HG02938 (cell line): ENCODE measurements at regions not wholly inside any gene's neighbourhood (a gene's known extent, or its start where the extent isn't known, plus 50 kb on each side); places are given as distances from the start of the nearest gene placed in this dataset.
"Not testable (repeated sequence)": the region's sequence is repeated elsewhere in the genome, so short reads cannot be mapped to it uniquely, and the experiment has no call there.

ENCODE experiments used
- ATAC-seq: cut with Tn5 transposase; IDR thresholded peaks from one replicate; pipeline ENCODE4 v1.9.1; 2021; ENCODE audit warnings: mild to moderate bottlenecking, moderate library complexity; ENCODE audit not compliant: unreplicated experiment

DNA sequence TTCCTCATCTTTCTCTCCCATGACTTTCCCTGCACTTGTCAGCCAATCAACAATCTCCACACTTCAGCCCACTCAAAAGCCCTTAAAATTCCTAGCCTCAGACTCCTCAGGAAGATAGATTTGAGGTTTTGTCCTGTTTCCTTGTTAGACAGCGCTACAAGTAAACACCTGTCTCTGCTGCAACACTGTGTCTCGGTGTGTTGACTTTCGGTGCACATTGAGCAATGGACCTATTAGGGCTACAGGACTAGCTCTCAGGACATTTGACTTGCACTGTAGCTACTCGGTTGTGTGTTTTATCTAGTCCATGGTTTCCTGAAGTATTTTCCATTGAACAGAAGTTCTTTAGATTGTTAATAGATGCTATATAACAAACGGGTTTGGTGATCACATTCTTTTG, 140.9 kb upstream of the XPO1 start:
- ATAC-seq: no peak

DNA sequence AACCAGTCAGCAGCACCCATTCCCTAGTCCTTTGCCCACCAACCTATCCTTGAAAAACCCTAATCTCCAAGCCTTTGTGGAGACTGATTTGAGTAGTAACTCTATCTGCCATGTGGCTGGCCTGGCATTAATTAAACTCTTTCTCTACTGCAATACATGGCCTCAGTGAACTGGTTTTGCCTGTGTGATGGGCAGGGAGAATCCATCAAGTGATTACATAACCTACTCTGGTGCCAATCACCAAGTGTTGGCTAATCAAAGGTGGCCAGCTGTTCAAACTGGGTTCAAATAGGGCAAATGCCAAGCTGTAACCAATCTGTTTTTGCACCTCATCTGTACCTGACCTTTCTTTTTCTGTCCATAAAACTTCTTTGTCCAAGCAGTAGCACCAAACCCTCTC, 139.8 kb upstream of the XPO1 start:
- ATAC-seq: no peak

- ATAC-seq: no peak
Measured at GRCh38 chr2:61677306-61677705, 139.2 kb upstream of the XPO1 start.

DNA sequence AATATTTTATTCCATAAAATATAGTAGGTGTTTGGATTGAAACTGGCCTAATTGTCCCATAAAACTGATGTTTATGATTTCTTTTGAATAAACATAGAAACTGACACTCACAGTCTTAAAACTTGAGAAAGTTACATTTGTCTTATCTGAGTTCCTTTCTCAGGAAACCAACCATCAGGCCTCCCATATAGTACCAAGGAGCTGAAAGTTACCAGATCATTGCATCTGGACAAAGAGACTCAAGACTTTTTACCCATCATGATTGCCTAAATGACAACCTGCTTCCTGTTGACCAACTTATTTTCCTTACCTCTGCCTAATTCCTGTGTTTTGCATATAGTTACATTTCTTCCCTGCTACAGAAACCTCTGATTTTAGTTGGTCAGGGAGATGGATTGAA, 137.0 kb upstream of the XPO1 start:
- ATAC-seq: no peak

DNA sequence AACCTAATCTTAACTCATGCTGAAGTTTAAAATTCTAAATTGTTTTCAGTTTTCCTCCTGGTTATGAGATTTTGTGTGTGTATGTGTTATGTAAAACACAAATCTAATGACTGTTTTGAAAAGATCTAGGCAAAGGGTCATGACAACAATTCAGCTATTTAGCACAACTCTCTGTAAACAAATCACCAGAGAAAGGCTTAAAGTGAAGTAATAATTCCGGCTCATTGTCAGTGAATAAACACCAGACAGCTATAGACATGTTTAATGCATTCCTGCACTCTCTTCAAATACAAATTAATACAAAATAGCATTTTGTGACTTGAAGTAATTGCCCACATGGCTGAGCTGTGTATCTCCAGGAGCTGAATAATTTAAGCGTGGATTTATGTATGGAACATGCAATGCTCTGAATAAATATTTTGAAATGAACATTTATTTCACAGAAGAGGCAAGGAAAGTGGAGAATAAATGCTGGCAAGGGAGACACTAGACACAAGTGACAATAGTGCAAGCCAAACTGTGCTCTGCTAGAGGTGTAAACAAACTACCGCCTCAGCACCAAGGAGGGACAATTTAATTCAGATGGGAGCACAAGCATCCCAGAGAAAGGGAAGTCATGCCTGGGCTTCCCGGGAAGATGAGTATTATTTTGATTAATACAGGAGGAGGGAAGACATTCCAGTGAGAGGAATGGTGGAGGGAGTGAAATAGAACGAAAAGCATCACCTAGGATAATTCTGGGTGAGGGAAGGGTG, 133.6 kb upstream of the XPO1 start:
- no peak for ATAC-seq

DNA sequence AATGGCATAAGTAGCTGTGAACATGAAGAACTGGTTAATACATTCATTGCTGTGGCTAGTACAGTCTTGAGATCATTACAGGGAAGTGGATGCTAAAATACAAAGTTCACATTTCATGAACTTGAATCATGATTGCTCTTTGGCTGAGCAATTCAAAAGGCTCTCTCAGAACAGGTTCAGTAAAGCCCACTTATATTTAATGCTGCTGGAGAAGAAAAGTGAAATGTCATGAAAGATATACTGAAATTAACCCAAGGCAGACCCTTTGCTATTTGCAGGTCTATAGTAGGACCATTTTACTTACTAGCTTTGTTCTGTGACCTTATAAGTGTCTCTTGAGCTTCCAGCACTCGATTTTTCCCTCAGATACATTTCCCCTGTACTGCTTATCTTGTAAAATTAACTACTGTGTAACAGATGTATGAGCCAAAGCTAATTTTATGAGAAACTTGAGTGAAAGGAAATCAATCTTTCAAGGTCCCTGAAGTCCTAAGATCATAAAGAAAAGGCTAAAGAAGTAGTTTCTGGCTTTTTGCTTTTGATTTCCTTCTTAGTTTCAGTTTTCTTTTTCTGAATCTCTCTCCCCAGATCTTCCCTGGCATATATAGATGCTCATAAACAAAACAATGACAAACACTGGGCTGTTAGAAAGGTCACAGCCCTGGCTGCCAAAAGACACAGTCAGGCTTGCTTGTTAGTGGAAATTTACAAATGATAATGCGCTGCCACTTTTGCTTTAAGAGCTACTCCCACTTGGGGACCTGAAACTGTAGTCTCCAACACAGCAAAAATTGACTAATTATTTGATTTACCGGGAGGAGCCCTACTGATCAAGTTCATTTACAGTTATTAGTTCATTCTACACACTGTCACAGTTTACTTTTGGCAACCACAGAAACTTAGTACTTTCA, 132.7 kb upstream of the XPO1 start:
- peak; percentile 52 for ATAC-seq

DNA sequence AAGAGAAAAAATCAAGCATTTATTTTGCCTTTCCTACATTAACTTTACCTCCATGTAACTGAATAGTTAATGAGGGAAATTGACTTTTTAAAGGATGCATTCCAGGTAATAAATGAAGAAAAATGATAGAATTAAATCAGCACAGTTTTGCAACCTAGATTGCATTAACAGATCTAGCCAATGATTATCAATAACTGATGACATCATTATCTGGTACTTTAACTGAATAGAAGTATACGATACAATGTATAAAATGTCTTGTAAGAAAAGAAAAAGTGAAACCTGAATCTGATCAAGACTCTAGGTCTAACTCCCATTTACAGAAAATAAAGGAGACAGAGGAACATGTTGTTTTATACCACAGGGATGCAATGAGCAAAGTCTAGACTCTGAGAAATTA, 126.0 kb upstream of the XPO1 start:
- ATAC-seq: no peak

DNA sequence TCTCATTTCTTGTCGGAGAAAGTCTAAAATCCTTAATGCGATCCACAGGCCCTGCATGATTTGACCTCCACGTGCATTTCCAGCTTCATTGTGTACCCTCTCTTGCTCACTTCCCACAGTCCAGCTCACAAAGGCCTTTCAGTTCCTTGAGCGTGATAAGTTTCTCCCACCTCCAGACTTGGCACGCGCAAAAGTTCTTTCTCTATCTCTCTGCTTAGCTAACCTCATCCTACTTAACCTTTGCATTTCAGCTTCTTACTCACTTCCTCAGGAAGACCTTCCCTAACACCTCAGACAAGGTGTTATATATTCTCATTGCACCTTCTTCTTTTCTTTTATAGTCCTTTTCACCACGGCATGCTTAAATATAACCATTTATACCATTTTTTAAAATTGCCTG, 124.8 kb upstream of the XPO1 start:
- ATAC-seq: no peak

- ATAC-seq: no peak
Measured at GRCh38 chr2:61660511-61661388, 122.6 kb upstream of the XPO1 start.

DNA sequence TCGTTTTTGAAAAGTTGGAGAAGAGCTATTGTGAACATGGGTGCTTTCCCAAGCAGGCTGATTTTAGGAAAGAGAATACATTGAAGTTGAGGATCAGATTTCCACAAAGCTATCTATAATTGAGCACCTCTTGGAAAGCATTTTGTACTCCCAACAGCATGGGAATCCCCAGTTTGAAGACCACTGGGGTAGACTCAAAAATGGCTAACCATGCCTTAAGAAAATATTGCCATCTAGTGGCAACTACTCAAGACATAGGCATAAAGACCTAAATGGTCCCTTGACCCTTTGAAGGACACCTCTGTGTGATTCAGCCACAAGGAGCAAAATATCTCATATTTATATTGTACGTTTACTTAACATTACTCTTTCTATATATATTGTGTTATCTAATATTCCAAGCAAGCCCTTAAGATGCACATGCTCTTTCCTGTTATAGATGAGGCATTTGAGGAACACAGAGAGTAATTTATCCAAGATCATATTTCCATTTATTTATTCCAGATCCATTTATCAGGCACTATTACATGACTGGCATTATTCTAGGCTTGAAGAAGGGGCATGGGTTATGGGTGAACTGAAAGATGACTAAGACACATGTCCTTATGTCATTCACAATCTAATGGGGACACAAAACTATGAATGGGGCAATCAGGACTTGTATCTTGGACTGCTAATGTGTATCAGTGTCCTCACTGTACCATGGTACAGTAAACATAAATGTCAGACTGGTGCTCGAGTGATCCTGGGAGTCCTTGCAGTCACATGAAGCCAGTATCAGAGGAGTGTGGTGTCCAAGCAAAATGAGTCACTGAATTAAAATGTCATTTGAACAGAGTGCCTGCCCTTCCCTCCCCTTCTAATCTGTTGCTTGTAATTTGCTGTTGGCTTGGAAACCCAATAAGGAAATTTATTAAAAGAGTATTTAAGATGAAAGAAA, 121.0 kb upstream of the XPO1 start:
- no peak for ATAC-seq

GRCh38 chr2:61649946-61650345, 111.8 kb upstream of the XPO1 start:
- not testable (repeated sequence) for ATAC-seq

- ATAC-seq: no peak
Measured at GRCh38 chr2:61649021-61649420, 110.9 kb upstream of the XPO1 start.

GRCh38 chr2:61647044-61647443, 108.9 kb upstream of the XPO1 start:
- no peak for ATAC-seq

- no peak for ATAC-seq
Measured at GRCh38 chr2:61645911-61646310, 107.8 kb upstream of the XPO1 start.

DNA sequence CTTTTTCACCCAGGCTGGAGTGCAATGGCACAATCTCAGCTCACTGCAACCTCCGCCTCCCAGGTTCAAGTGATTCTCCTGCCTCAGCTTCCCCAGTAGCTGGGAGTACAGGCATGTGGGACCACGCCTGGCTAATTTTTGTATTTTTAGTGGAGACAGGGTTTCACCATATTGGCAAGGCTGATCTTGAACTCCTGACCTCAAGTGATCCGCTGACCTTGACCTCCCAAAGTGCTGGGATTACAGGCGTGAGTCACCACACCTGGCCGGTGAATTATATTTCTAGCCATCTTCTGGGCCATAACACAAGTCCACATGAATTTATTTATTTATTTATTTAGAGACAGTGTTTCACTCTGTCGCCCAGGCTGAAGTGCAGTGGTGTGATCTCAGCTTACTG, 105.0 kb upstream of the XPO1 start:
- ATAC-seq: not testable (repeated sequence)

DNA sequence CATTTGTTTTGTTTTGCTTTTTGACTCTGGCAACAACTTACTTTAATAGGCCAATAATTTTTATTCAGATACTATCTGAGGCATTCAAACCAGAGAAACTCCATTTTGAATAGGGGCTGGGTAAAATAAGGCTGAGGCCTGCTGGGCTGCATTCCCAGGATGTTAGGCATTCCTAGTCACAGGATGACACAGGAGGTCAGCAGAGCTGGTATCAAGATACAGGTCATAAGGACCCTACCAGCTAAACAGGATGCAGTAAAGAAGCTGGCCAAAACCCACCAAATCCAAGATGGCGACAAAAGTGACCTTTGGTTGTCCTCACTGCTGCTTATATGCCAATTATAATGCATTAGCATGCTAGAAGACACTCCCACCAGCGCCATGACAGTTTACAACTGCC, 102.2 kb upstream of the XPO1 start:
- no peak for ATAC-seq

- ATAC-seq: no peak
Measured at GRCh38 chr2:61639721-61640120, 101.6 kb upstream of the XPO1 start.

- no peak for ATAC-seq
Measured at GRCh38 chr2:61636686-61637085, 98.5 kb upstream of the XPO1 start.

DNA sequence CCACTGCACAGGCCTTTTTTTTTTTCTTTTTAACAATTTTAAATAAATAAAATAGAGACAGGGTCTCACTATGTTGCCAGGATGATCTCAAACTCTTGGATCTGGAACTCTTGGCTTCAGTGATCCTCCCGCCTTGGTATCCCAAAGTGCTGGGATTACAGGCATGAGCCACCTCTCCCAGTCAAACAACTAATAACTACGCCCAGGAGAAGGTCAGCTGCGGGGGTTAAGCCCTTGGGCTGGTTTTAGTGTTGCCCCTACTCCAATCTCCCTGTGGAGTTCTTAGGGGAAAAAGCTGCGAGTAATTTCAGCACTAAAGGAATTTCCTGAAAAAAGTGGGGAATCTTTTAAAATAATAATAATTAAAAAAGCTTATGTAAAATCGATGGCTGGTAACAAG, 96.4 kb upstream of the XPO1 start:
- ATAC-seq: no peak

DNA sequence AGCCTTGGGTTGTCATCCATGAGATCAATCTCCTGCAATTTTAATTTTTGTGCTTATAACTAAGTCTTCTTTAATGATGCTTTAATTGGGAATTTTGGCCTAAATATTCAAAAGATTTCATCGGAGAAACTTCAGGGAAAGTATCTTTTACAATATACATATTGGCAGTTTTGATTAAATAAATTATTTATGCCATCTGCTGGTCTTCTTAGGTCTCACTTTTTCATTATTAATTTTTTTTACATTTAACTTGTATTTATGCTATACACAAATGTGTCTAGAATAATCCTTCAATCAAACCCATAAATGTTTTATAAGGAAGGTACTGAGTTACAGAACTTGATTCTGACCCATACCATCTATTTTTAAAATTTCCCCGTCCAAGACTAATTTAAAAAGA, 95.1 kb upstream of the XPO1 start:
- ATAC-seq: no peak
